Loucy (cell line): ENCODE measurements at regions not wholly inside any gene's neighbourhood (a gene's known extent, or its start where the extent isn't known, plus 50 kb on each side); places are given as distances from the start of the nearest gene placed in this dataset.
"Not testable (repeated sequence)": the region's sequence is repeated elsewhere in the genome, so short reads cannot be mapped to it uniquely, and the experiment has no call there.

Source experiments
- H2AFZ ChIP-seq: fragments of 200-600 bp; sonication (generic); 2 replicates; pipeline ENCODE4 v1.6.0; 2016; ENCODE audit warnings: antibody characterized with exemption, mild to moderate bottlenecking, low read length, moderate library complexity
- H3F3A ChIP-seq: fragments of 200-600 bp; 2 replicates; pipeline ENCODE4 v1.6.0; 2016; ENCODE audit warnings: antibody characterized with exemption, low read depth, mild to moderate bottlenecking
- H3K27me3 ChIP-seq: fragments of 200-600 bp; sonication (generic); 2 replicates; pipeline ENCODE4 v1.6.1; 2014; ENCODE audit warnings: low read length, mild to moderate bottlenecking; ENCODE audit not compliant: insufficient read depth, poor library complexity, severe bottlenecking
- H3K36me3 ChIP-seq: fragments of 200-600 bp; sonication (generic); 2 replicates; pipeline ENCODE4 v1.6.1; 2016; ENCODE audit warnings: low read length; ENCODE audit not compliant: insufficient read depth
- H3K4me1 ChIP-seq: fragments of 200-600 bp; sonication (generic); 2 replicates; pipeline ENCODE4 v1.5.1; 2014; ENCODE audit warnings: low read length, mild to moderate bottlenecking; ENCODE audit not compliant: insufficient read depth, poor library complexity, severe bottlenecking
- H3K4me2 ChIP-seq: fragments of 200-600 bp; sonication (generic); 2 replicates; pipeline ENCODE4 v1.6.0; 2014; ENCODE audit warnings: antibody characterized with exemption, low read length, low read depth, mild to moderate bottlenecking; ENCODE audit not compliant: poor library complexity, severe bottlenecking
- H3K4me3 ChIP-seq: fragments of 200-600 bp; sonication (generic); 2 replicates; pipeline ENCODE4 v1.5.1; 2014; ENCODE audit warnings: low read length, mild to moderate bottlenecking, mixed read lengths; ENCODE audit not compliant: poor library complexity, severe bottlenecking
- H3K79me2 ChIP-seq: fragments of 200-600 bp; sonication (generic); 2 replicates; pipeline ENCODE4 v1.6.1; 2014; ENCODE audit warnings: low read length; ENCODE audit not compliant: insufficient read depth
- H3K9ac ChIP-seq: fragments of 200-600 bp; sonication (generic); 2 replicates; pipeline ENCODE4 v1.6.0; 2014; ENCODE audit warnings: mild to moderate bottlenecking, low read depth, low read length, moderate library complexity; ENCODE audit not compliant: poor library complexity, severe bottlenecking
- H3K9me2 ChIP-seq: fragments of 200-600 bp; sonication (generic); replicated peaks from 2 replicates; pipeline ENCODE4 v1.6.1; 2016; ENCODE audit warnings: low read depth, low read length, mixed read lengths
- H3K9me3 ChIP-seq: fragments of 200-600 bp; sonication (generic); 2 replicates; pipeline ENCODE4 v1.6.1; 2014; ENCODE audit warnings: mild to moderate bottlenecking, antibody characterized with exemption, low read length, low read depth; ENCODE audit not compliant: insufficient read depth
- H4K20me1 ChIP-seq: fragments of 200-600 bp; sonication (generic); 2 replicates; pipeline ENCODE4 v1.6.0; 2014; ENCODE audit warnings: antibody characterized with exemption, low read length, mild to moderate bottlenecking; ENCODE audit not compliant: insufficient read depth, poor library complexity, severe bottlenecking
- EZH2phosphoT487 ChIP-seq: fragments of 200-600 bp; IDR thresholded peaks from 2 replicates; pipeline ENCODE4 v1.6.1; 2018; ENCODE audit warnings: antibody characterized with exemption, mild to moderate bottlenecking, moderate library complexity, borderline replicate concordance
- TF ChIP-seq, protein P1 (sequence below): fragments of 200-600 bp; sonication (generic); conservative IDR thresholded peaks from 2 replicates; pipeline ENCODE4 v1.5.1; 2014; ENCODE audit warnings: mild to moderate bottlenecking, antibody characterized with exemption, low read length

DNA sequence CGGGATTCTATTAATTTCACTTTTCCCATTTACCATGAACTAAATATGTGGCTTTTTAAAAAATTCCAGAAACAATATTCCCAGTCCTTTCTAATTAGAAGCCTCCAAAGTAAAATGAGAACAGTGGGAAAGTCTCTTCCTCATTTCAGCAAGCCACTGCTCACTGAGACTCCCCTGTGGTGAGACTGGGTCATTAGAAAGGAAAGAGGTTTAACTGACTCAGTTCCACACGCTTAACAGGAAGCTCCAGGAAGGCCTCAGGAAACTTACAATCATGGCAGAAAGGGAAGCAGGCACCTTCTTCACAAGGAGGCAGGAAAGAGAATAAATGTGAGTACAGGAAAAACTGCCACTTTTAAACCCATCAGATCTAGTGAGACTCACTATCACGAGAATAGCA lies 258.9 kb upstream of the CHAC2 start:
- H3K9me2 ChIP-seq: no peaks in the 10 kb centered on the region
- H3K9me3 ChIP-seq: no peaks in the 10 kb centered on the region
- H3K79me2 ChIP-seq: no peaks in the 10 kb centered on the region
- no peak overlapping the region for H3K4me2 ChIP-seq
- H3K4me1 ChIP-seq: no peaks in the 10 kb centered on the region
- no peaks in the 10 kb centered on the region for H3K36me3 ChIP-seq
- no peak overlapping the region for H2AFZ ChIP-seq
- H3K9ac ChIP-seq: no peak overlapping the region
- no peak for TF ChIP-seq EZH2phosphoT487
- no peak overlapping the region for H3K4me3 ChIP-seq
- no peaks in the 10 kb centered on the region for H3K27me3 ChIP-seq
- H3F3A ChIP-seq: no peaks in the 10 kb centered on the region
- no peaks in the 10 kb centered on the region for H4K20me1 ChIP-seq

DNA sequence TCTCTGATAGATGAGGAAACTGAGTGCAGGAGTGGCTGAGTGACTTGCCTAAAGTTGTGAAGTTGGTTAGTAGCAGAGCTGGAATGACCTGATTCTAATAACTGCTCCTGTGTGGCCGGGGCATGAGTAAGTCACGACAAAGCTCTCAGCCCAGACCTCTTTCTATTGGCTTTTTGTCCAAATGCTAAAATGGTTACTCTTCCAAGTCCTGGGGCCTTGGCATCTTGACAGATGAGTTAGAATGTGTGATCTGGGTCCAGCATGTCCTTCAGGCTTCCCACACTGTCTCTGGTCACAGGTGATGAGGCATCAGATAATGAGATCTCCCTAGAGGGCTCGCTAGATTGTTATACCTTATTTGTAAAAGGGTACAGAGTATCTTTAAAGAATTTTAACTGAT lies 260.5 kb upstream of the CHAC2 start:
- H3K4me1 ChIP-seq, H3K4me2 ChIP-seq, H3K79me2 ChIP-seq, H3K9me2 ChIP-seq, H3K9ac ChIP-seq, H3K27me3 ChIP-seq, H3K36me3 ChIP-seq, H3F3A ChIP-seq, H4K20me1 ChIP-seq, H3K9me3 ChIP-seq, H2AFZ ChIP-seq, H3K4me3 ChIP-seq: not testable (repeated sequence)

DNA sequence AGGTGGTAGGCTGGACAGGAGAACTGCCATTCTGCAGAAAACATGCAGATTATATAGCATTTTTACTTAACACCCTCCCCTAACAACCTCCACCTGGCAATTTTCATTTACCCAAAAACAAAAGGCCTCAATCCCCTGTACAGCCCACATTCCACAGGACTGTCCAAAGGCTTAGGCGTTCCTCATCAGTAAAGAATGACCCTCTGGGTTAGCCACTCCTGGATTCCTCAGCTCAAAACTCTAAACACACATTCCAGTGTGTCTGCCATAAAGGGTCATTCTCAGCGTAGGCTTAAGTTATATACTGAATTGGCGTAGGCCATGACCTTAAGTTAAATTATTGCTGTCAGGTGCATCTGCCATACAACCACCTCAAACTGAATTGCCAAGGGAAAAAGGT lies 261.8 kb upstream of the CHAC2 start:
- Histone ChIP-seq H3K4me3 (no peak overlapping the region), H3K36me3 (no peaks in the 10 kb centered on the region), H3K27me3 (no peaks in the 10 kb centered on the region), H3F3A (no peaks in the 10 kb centered on the region), H3K4me2 (no peak overlapping the region), H3K9ac (no peak overlapping the region), H3K9me2 (no peaks in the 10 kb centered on the region), H4K20me1 (no peaks in the 10 kb centered on the region), H3K4me1 (no peaks in the 10 kb centered on the region), H2AFZ (no peak overlapping the region), H3K79me2 (no peaks in the 10 kb centered on the region), H3K9me3 (no peaks in the 10 kb centered on the region)
- TF ChIP-seq, protein P1, sequence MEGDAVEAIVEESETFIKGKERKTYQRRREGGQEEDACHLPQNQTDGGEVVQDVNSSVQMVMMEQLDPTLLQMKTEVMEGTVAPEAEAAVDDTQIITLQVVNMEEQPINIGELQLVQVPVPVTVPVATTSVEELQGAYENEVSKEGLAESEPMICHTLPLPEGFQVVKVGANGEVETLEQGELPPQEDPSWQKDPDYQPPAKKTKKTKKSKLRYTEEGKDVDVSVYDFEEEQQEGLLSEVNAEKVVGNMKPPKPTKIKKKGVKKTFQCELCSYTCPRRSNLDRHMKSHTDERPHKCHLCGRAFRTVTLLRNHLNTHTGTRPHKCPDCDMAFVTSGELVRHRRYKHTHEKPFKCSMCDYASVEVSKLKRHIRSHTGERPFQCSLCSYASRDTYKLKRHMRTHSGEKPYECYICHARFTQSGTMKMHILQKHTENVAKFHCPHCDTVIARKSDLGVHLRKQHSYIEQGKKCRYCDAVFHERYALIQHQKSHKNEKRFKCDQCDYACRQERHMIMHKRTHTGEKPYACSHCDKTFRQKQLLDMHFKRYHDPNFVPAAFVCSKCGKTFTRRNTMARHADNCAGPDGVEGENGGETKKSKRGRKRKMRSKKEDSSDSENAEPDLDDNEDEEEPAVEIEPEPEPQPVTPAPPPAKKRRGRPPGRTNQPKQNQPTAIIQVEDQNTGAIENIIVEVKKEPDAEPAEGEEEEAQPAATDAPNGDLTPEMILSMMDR: no peak
- no peak for TF ChIP-seq EZH2phosphoT487

DNA sequence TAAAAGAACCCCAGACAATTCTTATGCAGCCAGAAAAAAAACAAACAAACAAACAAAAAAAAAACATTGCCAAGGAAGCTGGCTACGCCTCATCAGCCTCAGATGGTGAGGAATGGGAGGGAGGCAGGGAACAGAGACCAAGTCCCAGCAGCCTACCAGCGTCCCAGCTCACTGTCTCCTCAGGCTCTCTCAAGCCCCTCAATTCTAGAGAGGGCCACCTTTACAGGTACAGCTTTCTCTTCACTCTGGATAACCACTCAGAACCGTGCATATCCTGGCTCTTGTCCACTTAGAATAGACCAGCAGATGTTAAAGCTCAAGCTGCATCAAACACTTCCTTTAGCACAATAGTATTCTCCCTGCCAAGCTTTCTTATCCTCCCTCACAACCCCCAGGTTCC lies 263.1 kb upstream of the CHAC2 start:
- Histone ChIP-seq H2AFZ (no peak overlapping the region), H3K36me3 (no peaks in the 10 kb centered on the region), H3F3A (no peaks in the 10 kb centered on the region), H3K4me1 (no peaks in the 10 kb centered on the region), H3K4me2 (no peak overlapping the region), H4K20me1 (no peaks in the 10 kb centered on the region), H3K79me2 (no peaks in the 10 kb centered on the region), H3K27me3 (no peaks in the 10 kb centered on the region), H3K9ac (no peak overlapping the region), H3K9me3 (no peaks in the 10 kb centered on the region), H3K9me2 (no peaks in the 10 kb centered on the region), H3K4me3 (no peak overlapping the region)
- TF ChIP-seq EZH2phosphoT487: no peak
- TF ChIP-seq, protein P1: no peak
